ENCODE measurements at regions not wholly inside any gene's neighbourhood (a gene's known extent, or its start where the extent isn't known, plus 50 kb on each side); places are given as distances from the start of the nearest gene placed in this dataset.

- intact Hi-C loops (cut with micrococcal nuclease) = no loop called here
- no peaks in the 10 kb centered on the region for H3K27me3 Mint-ChIP-seq
- no peak overlapping the region for H3K27ac Mint-ChIP-seq
- peaks cover 14% of the 10 kb centered on the region for H3K4me1 Mint-ChIP-seq (ENCODE audit: low read depth)
- H3K4me3 Mint-ChIP-seq = no peak overlapping the region
- peaks cover 20% of the 10 kb centered on the region for H3K9me3 Mint-ChIP-seq
- no peaks in the 10 kb centered on the region for H3K36me3 Mint-ChIP-seq (ENCODE audit: low read depth)
Measured at GRCh38 chr12:42701084-42701483, 111.5 kb upstream of the PRICKLE1 start.

GRCh38 chr12:42698213-42698612, 108.7 kb upstream of the PRICKLE1 start:
- Mint-ChIP-seq H3K36me3 (ENCODE audit: low read depth) (no peaks in the 10 kb centered on the region), H3K27ac (no peak overlapping the region), H3K4me1 (ENCODE audit: low read depth) (peaks cover 14% of the 10 kb centered on the region), H3K27me3 (no peaks in the 10 kb centered on the region), H3K4me3 (no peak overlapping the region), H3K9me3 (peaks cover 36% of the 10 kb centered on the region)
- intact Hi-C loops (cut with micrococcal nuclease) = no loop called here

- intact Hi-C loops (cut with micrococcal nuclease) = no loop called here
- no peak overlapping the region for H3K27ac Mint-ChIP-seq
- H3K36me3 Mint-ChIP-seq (ENCODE audit: low read depth) = no peaks in the 10 kb centered on the region
- H3K27me3 Mint-ChIP-seq = no peaks in the 10 kb centered on the region
- H3K9me3 Mint-ChIP-seq = peaks cover 43% of the 10 kb centered on the region
- H3K4me3 Mint-ChIP-seq = no peak overlapping the region
- peaks cover 14% of the 10 kb centered on the region for H3K4me1 Mint-ChIP-seq (ENCODE audit: low read depth)
Measured at GRCh38 chr12:42696406-42697149, 107.0 kb upstream of the PRICKLE1 start.

GRCh38 chr12:42695490-42695995, 106.0 kb upstream of the PRICKLE1 start:
- Mint-ChIP-seq H3K27me3 (no peaks in the 10 kb centered on the region), H3K9me3 (peaks cover 49% of the 10 kb centered on the region), H3K4me1 (ENCODE audit: low read depth) (peaks cover 14% of the 10 kb centered on the region), H3K27ac (no peak overlapping the region), H3K36me3 (ENCODE audit: low read depth) (no peaks in the 10 kb centered on the region), H3K4me3 (no peak overlapping the region)
- intact Hi-C loops (cut with micrococcal nuclease) = no loop called here

GRCh38 chr12:42692749-42693148, 103.2 kb upstream of the PRICKLE1 start:
- no peaks in the 10 kb centered on the region for H3K27me3 Mint-ChIP-seq
- intact Hi-C loops (cut with micrococcal nuclease) = no loop called here

GRCh38 chr12:42691991-42692557, 102.5 kb upstream of the PRICKLE1 start:
- Mint-ChIP-seq H3K36me3 (ENCODE audit: low read depth) (no peaks in the 10 kb centered on the region), H3K4me1 (ENCODE audit: low read depth) (peaks cover 5% of the 10 kb centered on the region), H3K27ac (no peak overlapping the region), H3K27me3 (no peaks in the 10 kb centered on the region), H3K9me3 (peaks cover 49% of the 10 kb centered on the region), H3K4me3 (no peak overlapping the region)
- intact Hi-C loops (cut with micrococcal nuclease) = no loop called here

More at GRCh38 chr12:42692749-42693148, 103.2 kb upstream of the PRICKLE1 start:
- H3K36me3 Mint-ChIP-seq (ENCODE audit: low read depth) = no peaks in the 10 kb centered on the region
- H3K4me3 Mint-ChIP-seq = no peak overlapping the region
- peaks cover 5% of the 10 kb centered on the region for H3K4me1 Mint-ChIP-seq (ENCODE audit: low read depth)
- peaks cover 50% of the 10 kb centered on the region for H3K9me3 Mint-ChIP-seq
- no peak overlapping the region for H3K27ac Mint-ChIP-seq

GRCh38 chr12:42690264-42690663, 100.7 kb upstream of the PRICKLE1 start:
- intact Hi-C loops (cut with micrococcal nuclease) = no loop called here
- Mint-ChIP-seq H3K9me3 (peaks cover 31% of the 10 kb centered on the region), H3K36me3 (ENCODE audit: low read depth) (no peaks in the 10 kb centered on the region), H3K4me3 (no peak overlapping the region), H3K27me3 (no peaks in the 10 kb centered on the region), H3K4me1 (ENCODE audit: low read depth) (no peaks in the 10 kb centered on the region), H3K27ac (no peak overlapping the region)

- no peaks in the 10 kb centered on the region for H3K36me3 Mint-ChIP-seq (ENCODE audit: low read depth)
- H3K27me3 Mint-ChIP-seq = no peaks in the 10 kb centered on the region
- no peaks in the 10 kb centered on the region for H3K4me1 Mint-ChIP-seq (ENCODE audit: low read depth)
- no peak overlapping the region for H3K27ac Mint-ChIP-seq
- intact Hi-C loops (cut with micrococcal nuclease) = no loop called here
- H3K9me3 Mint-ChIP-seq = peaks cover 25% of the 10 kb centered on the region
- H3K4me3 Mint-ChIP-seq = no peak overlapping the region
Measured at GRCh38 chr12:42689699-42690098, 100.2 kb upstream of the PRICKLE1 start.

- Mint-ChIP-seq H3K4me3 (no peak overlapping the region), H3K36me3 (ENCODE audit: low read depth) (no peaks in the 10 kb centered on the region), H3K27ac (no peak overlapping the region), H3K9me3 (peaks cover 16% of the 10 kb centered on the region), H3K27me3 (no peaks in the 10 kb centered on the region), H3K4me1 (ENCODE audit: low read depth) (no peaks in the 10 kb centered on the region)
- intact Hi-C loops (cut with micrococcal nuclease) = no loop called here
Measured at GRCh38 chr12:42686514-42687172, 97.1 kb upstream of the PRICKLE1 start.

- Mint-ChIP-seq H3K27ac (no peak overlapping the region), H3K4me3 (no peak overlapping the region), H3K27me3 (no peaks in the 10 kb centered on the region), H3K4me1 (ENCODE audit: low read depth) (no peaks in the 10 kb centered on the region), H3K9me3 (peaks cover 2% of the 10 kb centered on the region), H3K36me3 (ENCODE audit: low read depth) (no peaks in the 10 kb centered on the region)
- intact Hi-C loops (cut with micrococcal nuclease) = no loop called here
Measured at GRCh38 chr12:42684802-42685071, 95.2 kb upstream of the PRICKLE1 start.

- H3K9me3 Mint-ChIP-seq = no peaks in the 10 kb centered on the region
- H3K4me1 Mint-ChIP-seq (ENCODE audit: low read depth) = no peaks in the 10 kb centered on the region
- H3K36me3 Mint-ChIP-seq (ENCODE audit: low read depth) = no peaks in the 10 kb centered on the region
- no peak overlapping the region for H3K27ac Mint-ChIP-seq
- no peak overlapping the region for H3K4me3 Mint-ChIP-seq
- H3K27me3 Mint-ChIP-seq = no peaks in the 10 kb centered on the region
- intact Hi-C loops (cut with micrococcal nuclease) = no loop called here
Measured at GRCh38 chr12:42683933-42684801, 94.6 kb upstream of the PRICKLE1 start.

GRCh38 chr12:42683266-42683665, 93.7 kb upstream of the PRICKLE1 start:
- intact Hi-C loops (cut with micrococcal nuclease) = no loop called here
- H3K4me3 Mint-ChIP-seq = no peak overlapping the region
- H3K9me3 Mint-ChIP-seq = no peaks in the 10 kb centered on the region
- no peaks in the 10 kb centered on the region for H3K4me1 Mint-ChIP-seq (ENCODE audit: low read depth)
- H3K36me3 Mint-ChIP-seq (ENCODE audit: low read depth) = no peaks in the 10 kb centered on the region
- H3K27me3 Mint-ChIP-seq = no peaks in the 10 kb centered on the region
- H3K27ac Mint-ChIP-seq = no peak overlapping the region

- H3K4me1 Mint-ChIP-seq (ENCODE audit: low read depth) = no peaks in the 10 kb centered on the region
- H3K27ac Mint-ChIP-seq = no peak overlapping the region
- H3K27me3 Mint-ChIP-seq = no peaks in the 10 kb centered on the region
- intact Hi-C loops (cut with micrococcal nuclease) = no loop called here
- H3K36me3 Mint-ChIP-seq (ENCODE audit: low read depth) = no peaks in the 10 kb centered on the region
- H3K4me3 Mint-ChIP-seq = no peak overlapping the region
- no peaks in the 10 kb centered on the region for H3K9me3 Mint-ChIP-seq
Measured at GRCh38 chr12:42679466-42679865, 89.9 kb upstream of the PRICKLE1 start.

GRCh38 chr12:42677461-42677860, 87.9 kb upstream of the PRICKLE1 start:
- Mint-ChIP-seq H3K36me3 (ENCODE audit: low read depth) (no peaks in the 10 kb centered on the region), H3K4me1 (ENCODE audit: low read depth) (no peaks in the 10 kb centered on the region), H3K27ac (no peak overlapping the region), H3K27me3 (no peaks in the 10 kb centered on the region), H3K4me3 (no peak overlapping the region), H3K9me3 (no peaks in the 10 kb centered on the region)
- intact Hi-C loops (cut with micrococcal nuclease) = no loop called here

Measured in dendritic cell treated with granulocyte-macrophage colony-stimulating factor and Interleukin-4, amounts not matched to agents 40 ng/mL and 50 ng/mL, for 4 days (primary cell).